ENCODE measurements at regions not wholly inside any gene's neighbourhood (a gene's known extent, or its start where the extent isn't known, plus 50 kb on each side); places are given as distances from the start of the nearest gene placed in this dataset.

- TF ChIP-seq CTCF (IDR thresholded peaks at IDR 0.05) = no peak
- DNase-seq (ENCODE audit: low spot score) = no peak
- no peak for ATAC-seq (ENCODE audit: insufficient number of reproducible peaks, low FRiP score, low read depth)
Observed at GRCh38 chrX:8971116-8971515, 62.8 kb downstream of the FAM9B start.

GRCh38 chrX:8969378-8969777 is 64.5 kb downstream of the FAM9B start:
- Histone ChIP-seq H3K27me3 (replicated peaks; ENCODE audit: insufficient read depth) (no peaks in the 10 kb centered on the region), H3K9me3 (no peaks in the 10 kb centered on the region), H3K4me1 (ENCODE audit: control insufficient read depth in 1 of 2, low read depth in 2 of 2) (no peaks in the 10 kb centered on the region), H3K27ac (no peak overlapping the region), H3K4me3 (no peak overlapping the region), H3K36me3 (no peaks in the 10 kb centered on the region)
- ATAC-seq (ENCODE audit: insufficient number of reproducible peaks, low FRiP score, low read depth) (no peak), DNase-seq (ENCODE audit: low spot score) (no peak)
- no peak for TF ChIP-seq CTCF (IDR thresholded peaks at IDR 0.05)

More at GRCh38 chrX:8971116-8971515, 62.8 kb downstream of the FAM9B start:
- H3K36me3 ChIP-seq = no peaks in the 10 kb centered on the region
- H3K27ac ChIP-seq = no peak overlapping the region
- no peaks in the 10 kb centered on the region for H3K4me1 ChIP-seq (ENCODE audit: control insufficient read depth in 1 of 2, low read depth in 2 of 2)
- H3K27me3 ChIP-seq (replicated peaks; ENCODE audit: insufficient read depth) = no peaks in the 10 kb centered on the region
- H3K9me3 ChIP-seq = no peaks in the 10 kb centered on the region
- H3K4me3 ChIP-seq = no peak overlapping the region

- H3K4me3 ChIP-seq = no peak overlapping the region
- no peaks in the 10 kb centered on the region for H3K36me3 ChIP-seq
- ATAC-seq (ENCODE audit: insufficient number of reproducible peaks, low FRiP score, low read depth) (no peak), DNase-seq (ENCODE audit: low spot score) (no peak)
- no peak for TF ChIP-seq CTCF (IDR thresholded peaks at IDR 0.05)
- no peaks in the 10 kb centered on the region for H3K27me3 ChIP-seq (replicated peaks; ENCODE audit: insufficient read depth)
- H3K4me1 ChIP-seq (ENCODE audit: control insufficient read depth in 1 of 2, low read depth in 2 of 2) = no peaks in the 10 kb centered on the region
- no peak overlapping the region for H3K27ac ChIP-seq
- H3K9me3 ChIP-seq = no peaks in the 10 kb centered on the region
Observed at GRCh38 chrX:8967461-8967860, 66.5 kb downstream of the FAM9B start.

- Histone ChIP-seq H3K27me3 (replicated peaks; ENCODE audit: insufficient read depth) (no peaks in the 10 kb centered on the region), H3K4me1 (ENCODE audit: control insufficient read depth in 1 of 2, low read depth in 2 of 2) (no peaks in the 10 kb centered on the region), H3K27ac (no peak overlapping the region), H3K9me3 (no peaks in the 10 kb centered on the region), H3K4me3 (no peak overlapping the region), H3K36me3 (no peaks in the 10 kb centered on the region)
- TF ChIP-seq CTCF (IDR thresholded peaks at IDR 0.05) = no peak
- ATAC-seq (ENCODE audit: insufficient number of reproducible peaks, low FRiP score, low read depth) = no peak
- DNase-seq (ENCODE audit: low spot score) = no peak
Observed at GRCh38 chrX:8960957-8961468, 72.9 kb downstream of the FAM9B start.

GRCh38 chrX:8955511-8955910 is 78.4 kb downstream of the FAM9B start:
- no peak for TF ChIP-seq CTCF (IDR thresholded peaks at IDR 0.05)
- H3K27ac ChIP-seq = no peak overlapping the region
- H3K36me3 ChIP-seq = no peaks in the 10 kb centered on the region
- H3K27me3 ChIP-seq (replicated peaks; ENCODE audit: insufficient read depth) = no peaks in the 10 kb centered on the region
- H3K4me3 ChIP-seq = no peak overlapping the region
- DNase-seq (ENCODE audit: low spot score) = no peak
- no peaks in the 10 kb centered on the region for H3K4me1 ChIP-seq (ENCODE audit: control insufficient read depth in 1 of 2, low read depth in 2 of 2)
- no peak for ATAC-seq (ENCODE audit: insufficient number of reproducible peaks, low FRiP score, low read depth)
- no peaks in the 10 kb centered on the region for H3K9me3 ChIP-seq
